NCI-H1417 treated with DMSO at 0.1 percent for 48 hours (cell line): ENCODE measurements at regions not wholly inside any gene's neighbourhood (a gene's known extent, or its start where the extent isn't known, plus 50 kb on each side); places are given as distances from the start of the nearest gene placed in this dataset.
"Not testable (repeated sequence)": the region's sequence is repeated elsewhere in the genome, so short reads cannot be mapped to it uniquely, and the experiment has no call there.

Experiments used
- DNase-seq: peaks from one replicate; lab custom pipeline; 2025; lab: John Stamatoyannopoulos, UW

- DNase-seq, result peak; percentile 7
Measured at GRCh38 chr3:182138393-182138792, 426.7 kb downstream of the SOX2 start.

GRCh38 chr3:182139627-182140357, 428.1 kb downstream of the SOX2 start:
- no peak for DNase-seq

- DNase-seq, result no peak
Measured at GRCh38 chr3:182142928-182143327, 431.2 kb downstream of the SOX2 start.

- DNase-seq, result no peak
Measured at GRCh38 chr3:182143903-182144302, 432.2 kb downstream of the SOX2 start.

GRCh38 chr3:182148360-182148759, 436.6 kb downstream of the SOX2 start:
- no peak for DNase-seq

- DNase-seq, result no peak
Measured at GRCh38 chr3:182149594-182149993, 437.9 kb downstream of the SOX2 start.

- DNase-seq, result not testable (repeated sequence)
Measured at GRCh38 chr3:182156326-182156725, 444.6 kb downstream of the SOX2 start.

GRCh38 chr3:182165234-182165633, 453.5 kb downstream of the SOX2 start:
- DNase-seq, result no peak

GRCh38 chr3:182172534-182172933, 460.8 kb downstream of the SOX2 start:
- DNase-seq, result no peak

- DNase-seq, result no peak
Measured at GRCh38 chr3:182178488-182179200, 466.9 kb downstream of the SOX2 start.

- DNase-seq, result no peak
Measured at GRCh38 chr3:182179631-182180030, 467.9 kb downstream of the SOX2 start.

- DNase-seq, result no peak
Measured at GRCh38 chr3:182180654-182181385, 469.1 kb downstream of the SOX2 start.

GRCh38 chr3:182182531-182182968, 470.8 kb downstream of the SOX2 start:
- no peak for DNase-seq

GRCh38 chr3:182183716-182184430, 472.1 kb downstream of the SOX2 start:
- no peak for DNase-seq

- DNase-seq, result no peak
Measured at GRCh38 chr3:182185313-182185712, 473.6 kb downstream of the SOX2 start.

- DNase-seq, result no peak
Measured at GRCh38 chr3:182190056-182190455, 478.3 kb downstream of the SOX2 start.

GRCh38 chr3:182198345-182198744, 486.6 kb downstream of the SOX2 start:
- no peak for DNase-seq

GRCh38 chr3:182201456-182202168, 489.9 kb downstream of the SOX2 start:
- no peak for DNase-seq

GRCh38 chr3:182212479-182213076, 500.9 kb downstream of the SOX2 start:
- peak; percentile 75 for DNase-seq

- no peak for DNase-seq
Measured at GRCh38 chr3:182214416-182214815, 502.7 kb downstream of the SOX2 start.

- no peak for DNase-seq
Measured at GRCh38 chr3:182215881-182216280, 504.2 kb downstream of the SOX2 start.
